Activated CD8-positive, alpha-beta memory T cell treated with anti-CD3 and anti-CD28 coated beads, Interleukin-2, amount 10 ng/mL, durations not matched to agents 7 days and 5 days (primary cell): ENCODE measurements at regions not wholly inside any gene's neighbourhood (a gene's known extent, or its start where the extent isn't known, plus 50 kb on each side); places are given as distances from the start of the nearest gene placed in this dataset.
"Not testable (repeated sequence)": the region's sequence is repeated elsewhere in the genome, so short reads cannot be mapped to it uniquely, and the experiment has no call there.

Experiments used
- ATAC-seq: fragments of 150-1000 bp; cut with Tn5 transposase; one replicate; pipeline ENCODE4 v1.10.0; 2021; ENCODE audit warnings: moderate library complexity
- CTCF ChIA-PET: fragments of 350-600 bp; sonication (Branson Sonifier 250); formaldehyde crosslinking; loops from one replicate; lab custom pipeline; 2021; ENCODE audit warnings: antibody characterized with exemption; lab: Charles Lee
- DNase-seq: peaks from one replicate; pipeline ENCODE4 v3.0.0-alpha.2; 2020
- H3K27ac Mint-ChIP-seq: one replicate; pipeline ENCODE4 v1.8.0; 2021; ENCODE audit warnings: mild to moderate bottlenecking, mixed read lengths
- H3K27me3 Mint-ChIP-seq: one replicate; pipeline ENCODE4 v1.8.0; 2021; ENCODE audit warnings: mixed read lengths
- H3K36me3 Mint-ChIP-seq: one replicate; pipeline ENCODE4 v1.8.0; 2021; ENCODE audit warnings: mild to moderate bottlenecking, mixed read lengths
- H3K4me1 Mint-ChIP-seq: one replicate; pipeline ENCODE4 v1.8.0; 2021; ENCODE audit warnings: mixed read lengths
- H3K4me3 Mint-ChIP-seq: one replicate; pipeline ENCODE4 v1.8.0; 2021; ENCODE audit warnings: mild to moderate bottlenecking, moderate library complexity, mixed read lengths
- H3K9me3 Mint-ChIP-seq: one replicate; pipeline ENCODE4 v1.8.0; 2022; ENCODE audit warnings: low read depth, mixed read lengths

DNA sequence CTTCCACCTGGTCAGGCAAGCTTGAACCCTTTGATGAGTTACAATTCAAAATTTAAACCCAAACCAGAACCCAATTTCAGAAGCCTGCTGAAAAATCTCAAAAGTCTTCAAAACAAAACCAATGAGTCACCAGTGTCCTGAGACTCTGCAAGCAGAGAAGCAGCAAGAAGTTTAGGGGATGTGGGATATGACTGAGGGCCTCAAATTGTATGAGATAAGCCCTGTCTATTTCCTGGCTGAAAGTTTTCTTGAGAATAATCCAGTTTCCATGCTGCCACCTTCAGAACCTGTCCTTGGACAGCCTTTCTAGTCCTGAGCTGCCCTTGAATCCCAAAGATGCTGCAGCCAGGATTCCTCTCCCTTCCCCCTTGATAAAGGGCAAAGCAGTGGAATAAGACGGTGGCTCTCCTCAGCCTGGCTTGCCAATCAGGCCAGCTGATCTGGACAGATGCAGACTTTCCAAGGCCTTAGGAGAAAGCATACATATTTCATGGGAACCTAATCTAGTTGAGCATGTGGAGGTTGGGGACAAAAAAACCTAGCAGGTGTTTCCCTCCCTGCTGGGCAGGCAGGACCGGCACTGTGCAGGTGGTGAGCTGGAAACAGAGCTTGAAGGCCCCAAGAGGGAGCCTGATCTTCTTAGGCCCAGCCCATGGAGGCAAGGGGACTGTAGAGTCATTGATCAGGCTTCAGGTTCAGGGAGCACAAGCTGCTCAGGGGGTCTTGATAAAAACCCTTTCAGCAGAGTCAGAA lies 278.0 kb upstream of the MGAT5 start:
- Mint-ChIP-seq H3K27me3 (peaks cover 11% of the 10 kb centered on the region), H3K36me3 (no peaks in the 10 kb centered on the region), H3K4me3 (no peak overlapping the region), H3K4me1 (peaks cover 17% of the 10 kb centered on the region), H3K27ac (peak overlapping the region; percentile 45), H3K9me3 (no peaks in the 10 kb centered on the region)
- peak; percentile 66 for ATAC-seq
- CTCF ChIA-PET, result no interaction called here
- DNase-seq, result no peak

DNA sequence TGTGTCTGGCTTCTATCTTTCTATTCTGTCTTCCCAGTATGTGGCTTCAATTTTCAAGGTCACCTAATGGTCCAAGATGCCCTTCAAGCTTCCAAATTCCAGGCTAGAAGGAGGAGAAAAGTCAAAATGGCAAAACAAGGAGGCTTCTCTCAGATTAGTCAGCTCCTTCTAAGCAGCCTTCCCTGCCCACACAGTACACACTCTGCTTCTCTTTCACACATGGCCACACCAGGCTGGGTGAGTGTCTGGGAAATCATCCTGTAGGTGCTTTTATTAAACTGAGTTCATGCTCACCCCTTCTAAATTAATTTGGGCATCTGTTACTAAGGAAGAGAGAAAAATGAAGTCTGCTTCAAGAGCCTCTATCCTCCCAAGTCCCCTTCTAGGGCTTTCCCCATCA lies 277.2 kb upstream of the MGAT5 start:
- no peaks in the 10 kb centered on the region for H3K9me3 Mint-ChIP-seq
- peaks cover 17% of the 10 kb centered on the region for H3K4me1 Mint-ChIP-seq
- H3K27me3 Mint-ChIP-seq, result peaks cover 6% of the 10 kb centered on the region
- CTCF ChIA-PET, result no interaction called here
- ATAC-seq, result no peak
- H3K27ac Mint-ChIP-seq, result no peak overlapping the region
- no peak for DNase-seq
- H3K36me3 Mint-ChIP-seq, result no peaks in the 10 kb centered on the region
- H3K4me3 Mint-ChIP-seq, result no peak overlapping the region

DNA sequence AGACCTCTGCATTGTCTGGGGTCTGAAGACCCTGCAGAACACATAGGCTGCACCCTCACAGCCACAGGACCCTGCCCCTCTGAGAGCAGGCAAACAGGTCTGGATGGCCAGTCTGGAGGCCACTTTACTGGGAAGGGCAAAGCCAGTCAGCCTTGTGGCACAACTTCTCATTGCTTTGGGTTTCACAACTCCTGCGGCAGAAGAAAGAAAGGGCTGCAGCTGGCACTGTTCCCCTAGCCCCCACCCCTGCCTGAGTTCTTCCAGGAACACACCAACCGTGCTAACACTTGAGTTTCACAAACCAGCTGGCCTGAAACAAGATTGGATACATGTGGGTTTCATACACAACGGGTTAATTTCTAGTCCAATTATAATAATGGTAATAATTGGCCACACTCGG lies 276.5 kb upstream of the MGAT5 start:
- Mint-ChIP-seq H3K36me3 (no peaks in the 10 kb centered on the region), H3K4me1 (peaks cover 17% of the 10 kb centered on the region), H3K4me3 (no peak overlapping the region), H3K9me3 (no peaks in the 10 kb centered on the region), H3K27ac (no peak overlapping the region), H3K27me3 (no peaks in the 10 kb centered on the region)
- DNase-seq (no peak), ATAC-seq (no peak)
- CTCF ChIA-PET, result no interaction called here

DNA sequence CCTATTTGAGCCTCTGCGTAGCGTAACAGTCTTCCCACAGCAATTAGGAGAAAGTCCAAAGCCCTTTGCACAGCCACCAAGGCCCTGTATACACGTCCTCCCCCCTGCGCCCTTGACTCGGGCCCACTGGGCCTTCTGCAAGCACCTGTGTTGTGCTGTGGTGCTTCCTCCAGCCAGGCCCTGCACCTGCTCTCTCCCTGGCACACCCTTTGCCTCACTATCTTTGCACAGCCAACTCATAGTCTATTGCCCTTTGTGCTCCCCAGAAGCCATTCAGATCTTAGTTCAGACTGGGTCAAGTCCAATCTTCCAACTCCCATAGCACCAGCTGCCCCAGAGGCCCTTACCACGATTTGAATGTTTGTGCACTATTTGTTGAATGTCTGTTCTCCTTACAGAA lies 271.6 kb upstream of the MGAT5 start:
- H3K27me3 Mint-ChIP-seq, result peaks cover 2% of the 10 kb centered on the region
- H3K4me1 Mint-ChIP-seq, result no peaks in the 10 kb centered on the region
- CTCF ChIA-PET, result no interaction called here
- no peaks in the 10 kb centered on the region for H3K36me3 Mint-ChIP-seq
- no peak for ATAC-seq
- H3K9me3 Mint-ChIP-seq, result no peaks in the 10 kb centered on the region
- no peak for DNase-seq
- H3K4me3 Mint-ChIP-seq, result no peak overlapping the region
- H3K27ac Mint-ChIP-seq, result no peak overlapping the region

DNA sequence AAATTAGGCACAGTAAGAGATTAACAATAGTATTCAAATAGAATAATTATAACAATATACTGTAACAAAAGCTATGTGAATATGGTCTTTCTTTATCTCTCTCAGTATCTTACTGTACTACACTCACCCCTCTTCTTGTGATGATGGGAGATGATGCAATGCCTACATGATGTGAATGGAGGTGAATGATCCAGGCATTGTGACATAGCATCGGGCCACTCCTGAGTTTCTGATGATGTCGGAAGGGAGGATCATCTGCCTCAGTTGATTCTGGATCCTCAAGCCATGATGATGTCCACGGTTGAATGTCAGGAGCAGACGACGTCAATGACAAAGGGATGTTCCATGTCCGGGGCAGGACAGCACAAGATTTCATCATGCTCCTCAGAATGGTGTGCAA lies 268.3 kb upstream of the MGAT5 start:
- H3K4me1 Mint-ChIP-seq, result no peaks in the 10 kb centered on the region
- CTCF ChIA-PET, result no interaction called here
- no peak overlapping the region for H3K27ac Mint-ChIP-seq
- no peak overlapping the region for H3K4me3 Mint-ChIP-seq
- no peaks in the 10 kb centered on the region for H3K36me3 Mint-ChIP-seq
- no peaks in the 10 kb centered on the region for H3K9me3 Mint-ChIP-seq
- H3K27me3 Mint-ChIP-seq, result peaks cover 3% of the 10 kb centered on the region
- DNase-seq (no peak), ATAC-seq (no peak)

DNA sequence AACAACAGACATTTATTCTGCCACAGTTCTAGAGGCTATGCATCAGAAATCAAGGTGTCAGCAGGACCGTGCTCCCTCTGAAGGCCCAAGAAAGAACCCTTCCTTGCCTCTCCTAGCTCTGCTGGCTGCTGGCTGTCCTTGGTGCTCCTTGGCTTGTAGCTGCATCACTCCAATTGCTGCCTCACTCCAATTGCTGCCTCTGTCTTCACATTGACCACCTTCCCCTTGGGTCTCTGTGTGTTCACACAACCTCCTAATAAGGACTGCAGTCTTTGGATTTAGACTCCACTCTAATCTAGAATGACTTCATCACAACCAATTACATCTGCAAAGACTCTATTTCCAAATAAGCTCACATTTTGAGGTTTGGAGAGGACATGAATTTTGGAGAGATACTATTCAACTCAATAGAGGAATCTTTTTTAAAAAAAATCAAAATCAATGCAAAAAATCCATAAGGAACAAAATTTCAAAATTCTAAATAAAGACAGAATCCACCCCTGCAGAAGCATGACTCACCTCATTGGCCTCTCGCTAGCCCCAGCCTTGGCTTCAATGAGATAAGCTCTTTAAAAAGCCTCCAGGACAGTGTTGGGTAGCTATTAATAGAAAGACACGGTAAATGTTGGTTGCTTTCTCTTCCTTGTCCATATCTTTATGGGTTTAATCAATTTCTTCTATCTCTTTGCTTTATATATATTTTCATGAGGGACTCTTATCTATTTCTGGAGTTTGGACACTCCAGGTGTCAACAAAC lies 267.6 kb upstream of the MGAT5 start:
- Mint-ChIP-seq H3K4me3 (no peak overlapping the region), H3K27ac (no peak overlapping the region), H3K36me3 (no peaks in the 10 kb centered on the region), H3K9me3 (no peaks in the 10 kb centered on the region), H3K27me3 (peaks cover 3% of the 10 kb centered on the region), H3K4me1 (no peaks in the 10 kb centered on the region)
- ATAC-seq (no peak), DNase-seq (no peak)
- CTCF ChIA-PET, result no interaction called here

DNA sequence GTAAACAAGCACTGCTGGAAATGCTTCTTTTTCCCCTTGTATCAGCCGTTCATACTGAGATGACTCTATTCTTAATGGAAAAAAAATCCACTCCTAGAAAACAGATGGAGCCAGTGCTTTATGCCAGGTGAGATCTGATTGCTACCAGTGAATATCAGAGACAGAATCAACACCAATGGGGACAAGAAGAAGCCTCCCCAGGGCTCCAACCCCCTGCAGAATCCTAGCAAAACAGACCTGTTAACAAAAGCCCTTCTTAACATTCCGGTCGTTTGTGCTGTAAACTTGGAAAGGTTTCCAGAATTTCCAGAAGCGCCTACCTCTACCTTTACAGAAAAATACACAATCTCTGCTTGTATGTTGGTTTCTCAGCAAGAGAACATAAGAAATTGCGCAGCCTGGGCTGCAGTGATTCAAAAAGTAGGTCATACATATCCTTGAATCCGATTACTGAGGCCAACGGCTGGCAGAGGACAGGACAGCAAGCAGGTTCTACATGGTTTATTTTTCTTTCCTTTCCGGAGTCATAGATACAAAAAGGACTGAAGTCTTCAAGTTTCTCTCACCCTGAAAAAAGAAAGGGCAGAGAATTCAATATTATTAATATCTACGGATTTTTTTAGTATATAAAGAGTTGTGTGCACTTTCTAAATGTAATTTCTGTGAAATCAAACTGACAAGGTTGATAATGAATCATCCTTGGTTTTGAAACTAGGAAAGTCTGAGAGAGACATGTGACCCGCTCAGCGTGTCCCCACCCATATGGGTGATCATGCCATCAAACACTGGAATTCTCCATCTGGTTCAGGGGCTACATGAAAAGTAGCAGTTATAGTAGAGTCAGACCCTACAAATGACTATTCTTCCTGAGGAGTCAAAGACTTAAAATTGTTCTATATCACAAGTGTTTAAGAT lies 266.7 kb upstream of the MGAT5 start:
- CTCF ChIA-PET, result no interaction called here

DNA sequence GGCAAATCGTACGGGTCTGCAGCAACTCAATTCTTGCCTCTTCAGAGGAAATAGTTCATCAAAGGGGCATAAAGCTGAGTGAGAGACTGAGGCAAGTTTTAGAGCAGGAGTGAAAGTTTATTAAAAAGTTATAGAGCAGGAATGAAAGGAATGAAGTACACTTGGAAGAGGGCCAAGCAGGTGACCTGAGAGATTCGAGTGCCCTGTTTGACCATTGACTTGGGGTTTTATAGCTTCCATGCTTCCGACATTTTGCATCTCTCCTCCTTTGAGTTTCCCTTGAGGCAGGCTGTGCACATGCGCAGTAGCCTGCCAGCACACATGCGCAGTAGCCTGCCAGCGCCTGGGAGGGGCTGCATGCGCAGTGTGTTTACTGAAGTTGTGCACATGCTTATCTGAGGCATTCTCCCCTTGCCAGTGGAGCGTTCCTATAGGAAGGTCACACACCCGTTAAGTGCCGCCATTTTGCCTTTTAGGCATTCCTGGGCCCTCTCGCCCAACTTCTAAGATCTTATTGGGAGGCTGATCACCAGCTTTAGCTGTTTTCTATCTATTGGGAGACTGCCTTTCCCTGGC lies 265.5 kb upstream of the MGAT5 start:
- no peak for ATAC-seq
- no peaks in the 10 kb centered on the region for H3K36me3 Mint-ChIP-seq
- no peaks in the 10 kb centered on the region for H3K4me1 Mint-ChIP-seq
- CTCF ChIA-PET, result no interaction called here
- DNase-seq, result no peak
- no peak overlapping the region for H3K27ac Mint-ChIP-seq
- H3K4me3 Mint-ChIP-seq, result no peak overlapping the region
- no peaks in the 10 kb centered on the region for H3K9me3 Mint-ChIP-seq
- peaks cover 6% of the 10 kb centered on the region for H3K27me3 Mint-ChIP-seq

More for the DNA sequence above, 266.7 kb upstream of the MGAT5 start:
- ATAC-seq (no peak), DNase-seq (no peak)
- no peak overlapping the region for H3K4me3 Mint-ChIP-seq
- no peaks in the 10 kb centered on the region for H3K36me3 Mint-ChIP-seq
- H3K27me3 Mint-ChIP-seq, result peaks cover 3% of the 10 kb centered on the region
- no peaks in the 10 kb centered on the region for H3K4me1 Mint-ChIP-seq
- no peaks in the 10 kb centered on the region for H3K9me3 Mint-ChIP-seq
- H3K27ac Mint-ChIP-seq, result no peak overlapping the region

DNA sequence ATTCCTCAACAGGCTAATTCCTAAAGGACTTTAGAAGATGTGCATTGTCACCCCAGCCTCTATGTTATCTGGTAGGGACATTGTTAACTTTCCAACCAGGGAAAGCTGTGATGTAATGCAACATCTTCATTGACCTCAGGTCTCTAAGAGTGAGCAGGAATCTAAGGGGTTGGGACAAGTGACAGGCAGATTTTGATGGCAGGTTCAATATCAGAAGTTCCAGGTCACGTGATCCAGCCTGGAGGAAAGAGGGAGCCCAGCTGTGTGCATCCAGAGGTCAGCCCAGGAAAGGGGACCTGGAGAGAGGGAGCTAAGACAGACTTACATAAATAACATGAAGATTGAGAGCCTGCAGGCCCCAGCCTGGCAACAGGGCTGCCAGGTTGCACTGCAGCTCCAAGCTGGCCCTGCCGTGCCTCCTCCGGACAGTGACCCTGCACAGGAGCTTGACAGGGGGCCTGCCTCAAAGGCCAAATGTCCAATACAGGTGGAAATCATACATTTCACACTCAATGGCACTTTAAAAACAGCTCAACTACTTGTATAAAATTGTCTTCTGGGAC lies 262.2 kb upstream of the MGAT5 start:
- Mint-ChIP-seq H3K9me3 (no peaks in the 10 kb centered on the region), H3K4me1 (no peaks in the 10 kb centered on the region), H3K36me3 (no peaks in the 10 kb centered on the region), H3K27me3 (peaks cover 8% of the 10 kb centered on the region), H3K27ac (no peak overlapping the region), H3K4me3 (no peak overlapping the region)
- ATAC-seq (no peak), DNase-seq (no peak)
- CTCF ChIA-PET, result no interaction called here

DNA sequence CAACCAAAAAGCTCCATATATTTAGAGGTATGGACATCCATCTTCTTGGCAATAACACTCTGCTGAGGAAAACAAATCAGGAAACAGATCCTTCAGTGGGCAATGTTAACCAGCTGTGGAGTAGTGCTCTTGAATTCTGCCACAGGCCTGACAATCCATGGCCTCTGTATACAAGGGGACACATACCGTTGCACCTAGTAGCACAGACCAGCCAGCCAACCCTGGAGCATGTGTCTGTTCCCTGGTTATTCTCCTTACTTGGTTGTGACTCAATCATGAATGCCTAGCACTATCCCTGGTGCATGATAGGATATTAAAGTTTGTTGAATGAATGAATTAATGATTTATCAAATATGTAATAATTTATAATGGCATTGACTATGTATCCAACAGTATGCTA lies 261.4 kb upstream of the MGAT5 start:
- DNase-seq (no peak), ATAC-seq (no peak)
- no peaks in the 10 kb centered on the region for H3K36me3 Mint-ChIP-seq
- H3K9me3 Mint-ChIP-seq, result no peaks in the 10 kb centered on the region
- CTCF ChIA-PET, result no interaction called here
- no peak overlapping the region for H3K27ac Mint-ChIP-seq
- no peaks in the 10 kb centered on the region for H3K4me1 Mint-ChIP-seq
- H3K4me3 Mint-ChIP-seq, result no peak overlapping the region
- H3K27me3 Mint-ChIP-seq, result peaks cover 10% of the 10 kb centered on the region

DNA sequence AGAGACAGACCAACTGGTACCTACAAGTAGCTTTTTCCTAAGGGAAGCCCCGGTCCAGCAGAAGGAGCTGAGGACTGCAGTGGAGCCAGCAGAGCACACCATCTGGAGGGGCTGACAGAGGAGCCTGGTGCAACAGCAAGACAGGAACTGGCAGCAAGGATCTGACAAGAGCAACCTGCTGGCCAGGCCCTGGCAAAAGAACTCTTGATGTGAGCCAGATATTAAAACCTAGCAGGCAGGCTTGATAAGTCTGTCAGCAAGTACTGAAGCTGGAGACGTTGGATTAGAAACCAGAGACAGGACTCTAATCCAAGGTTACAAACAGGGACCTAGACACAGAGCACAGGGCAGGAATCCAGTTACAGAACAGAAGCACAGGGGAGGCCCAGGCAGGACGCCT lies 260.7 kb upstream of the MGAT5 start:
- H3K4me3 Mint-ChIP-seq, result no peak overlapping the region
- no peak for ATAC-seq
- no peak for DNase-seq
- peaks cover 12% of the 10 kb centered on the region for H3K27me3 Mint-ChIP-seq
- no peak overlapping the region for H3K27ac Mint-ChIP-seq
- CTCF ChIA-PET, result no interaction called here
- no peaks in the 10 kb centered on the region for H3K9me3 Mint-ChIP-seq
- no peaks in the 10 kb centered on the region for H3K4me1 Mint-ChIP-seq
- no peaks in the 10 kb centered on the region for H3K36me3 Mint-ChIP-seq

DNA sequence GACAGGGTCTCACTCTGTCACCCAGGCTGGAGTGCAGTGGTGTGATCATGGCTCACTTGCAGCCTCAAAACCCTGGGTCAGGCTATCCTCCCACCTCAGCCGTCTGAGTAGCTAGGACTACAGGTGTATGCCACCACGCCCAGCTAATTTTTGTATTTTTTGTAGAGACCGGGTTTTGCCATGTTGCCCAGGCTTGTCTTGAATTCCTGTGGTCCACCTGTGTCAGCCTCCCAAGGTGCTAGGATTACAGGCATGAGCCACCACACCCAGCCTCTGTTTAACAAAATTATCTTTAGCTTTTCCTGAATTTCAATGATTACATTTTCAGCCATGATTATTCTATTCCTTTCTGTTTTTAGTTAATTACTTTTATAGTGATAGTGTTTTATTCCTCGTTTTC lies 255.1 kb upstream of the MGAT5 start:
- H3K4me3 Mint-ChIP-seq, H3K9me3 Mint-ChIP-seq, H3K27ac Mint-ChIP-seq, DNase-seq, CTCF ChIA-PET, H3K4me1 Mint-ChIP-seq, H3K36me3 Mint-ChIP-seq, ATAC-seq: not testable (repeated sequence)
- H3K27me3 Mint-ChIP-seq, result peaks cover 14% of the 10 kb centered on the region

DNA sequence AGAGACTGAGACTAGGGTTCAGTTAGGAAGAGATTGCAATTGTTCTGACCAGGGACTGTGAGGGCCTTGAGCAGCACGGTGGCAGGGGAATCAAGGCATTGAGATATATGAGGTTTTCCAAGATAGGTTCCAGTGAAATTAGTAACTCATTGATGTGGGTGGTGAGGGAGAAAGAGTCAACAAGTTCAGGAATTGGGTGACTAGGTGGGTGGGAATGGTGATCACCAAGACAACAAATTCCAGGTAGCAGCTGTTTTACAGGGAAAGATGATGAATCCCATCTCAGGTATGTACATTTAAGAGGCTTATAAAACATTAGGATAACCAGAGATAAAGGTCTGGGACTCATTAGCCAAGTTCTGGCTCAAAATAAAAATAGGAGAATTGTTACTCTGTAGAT lies 251.5 kb upstream of the MGAT5 start:
- Mint-ChIP-seq H3K27ac (no peak overlapping the region), H3K9me3 (no peaks in the 10 kb centered on the region), H3K27me3 (peaks cover 14% of the 10 kb centered on the region), H3K4me3 (no peak overlapping the region), H3K4me1 (no peaks in the 10 kb centered on the region), H3K36me3 (no peaks in the 10 kb centered on the region)
- CTCF ChIA-PET, result no interaction called here
- ATAC-seq (no peak), DNase-seq (no peak)
